Fibroblast of peridontal ligament (primary cell): ENCODE measurements at regions not wholly inside any gene's neighbourhood (a gene's known extent, or its start where the extent isn't known, plus 50 kb on each side); places are given as distances from the start of the nearest gene placed in this dataset.

Experiments
- DNase-seq: peaks from one replicate; pipeline ENCODE4 v3.0.0-alpha.2; 2010; ENCODE audit errors: extremely low read depth

- no peak for DNase-seq
Observed at GRCh38 chr18:10314066-10314465, 140.4 kb upstream of the APCDD1 start.

GRCh38 chr18:10315522-10315921 is 138.9 kb upstream of the APCDD1 start:
- DNase-seq, result no peak

GRCh38 chr18:10316778-10317177 is 137.7 kb upstream of the APCDD1 start:
- DNase-seq, result no peak

GRCh38 chr18:10317864-10318690 is 136.4 kb upstream of the APCDD1 start:
- DNase-seq, result no peak

- DNase-seq, result no peak
Observed at GRCh38 chr18:10318691-10318970, 135.8 kb upstream of the APCDD1 start.

- no peak for DNase-seq
Observed at GRCh38 chr18:10319026-10319425, 135.4 kb upstream of the APCDD1 start.

- no peak for DNase-seq
Observed at GRCh38 chr18:10319914-10320600, 134.4 kb upstream of the APCDD1 start.

GRCh38 chr18:10320791-10321190 is 133.6 kb upstream of the APCDD1 start:
- peak; percentile 25 for DNase-seq

- DNase-seq, result no peak
Observed at GRCh38 chr18:10321576-10321975, 132.9 kb upstream of the APCDD1 start.

- no peak for DNase-seq
Observed at GRCh38 chr18:10322004-10322403, 132.4 kb upstream of the APCDD1 start.

- DNase-seq, result no peak
Observed at GRCh38 chr18:10322435-10322834, 132.0 kb upstream of the APCDD1 start.

- peak; percentile 33 for DNase-seq
Observed at GRCh38 chr18:10329101-10329500, 125.3 kb upstream of the APCDD1 start.

- DNase-seq, result no peak
Observed at GRCh38 chr18:10330428-10330827, 124.0 kb upstream of the APCDD1 start.

- DNase-seq, result no peak
Observed at GRCh38 chr18:10332452-10332851, 122.0 kb upstream of the APCDD1 start.

- no peak for DNase-seq
Observed at GRCh38 chr18:10336749-10337350, 117.6 kb upstream of the APCDD1 start.

GRCh38 chr18:10340821-10341220 is 113.6 kb upstream of the APCDD1 start:
- DNase-seq, result no peak

- DNase-seq, result no peak
Observed at GRCh38 chr18:10343778-10344177, 110.7 kb upstream of the APCDD1 start.

GRCh38 chr18:10346749-10347415 is 107.6 kb upstream of the APCDD1 start:
- no peak for DNase-seq

- no peak for DNase-seq
Observed at GRCh38 chr18:10349561-10349960, 104.9 kb upstream of the APCDD1 start.

- no peak for DNase-seq
Observed at GRCh38 chr18:10350661-10351060, 103.8 kb upstream of the APCDD1 start.

GRCh38 chr18:10351219-10351818 is 103.1 kb upstream of the APCDD1 start:
- DNase-seq, result no peak

GRCh38 chr18:10351858-10352257 is 102.6 kb upstream of the APCDD1 start:
- DNase-seq, result no peak
